Panc1 (cell line): ENCODE measurements at regions not wholly inside any gene's neighbourhood (a gene's known extent, or its start where the extent isn't known, plus 50 kb on each side); places are given as distances from the start of the nearest gene placed in this dataset.

Experiments used
- ATAC-seq: fragments of 200-7000 bp; cut with Tn5 transposase; 2 replicates; pipeline ENCODE4 v1.9.1; 2020; ENCODE audit warnings: mild to moderate bottlenecking, moderate library complexity
- BruUV-seq: library from RNA; stranded (reverse); fragments of 400-500 nt; replicated peaks from 2 replicates; lab custom pipeline; 2021; lab: Mats Ljungman, UMichigan
- CTCF ChIA-PET: fragments of 300-600 bp; sonication (Branson Sonifier 250); formaldehyde crosslinking; loops from one replicate; lab custom pipeline; 2022; ENCODE audit warnings: antibody characterized with exemption; lab: Charles Lee
- POLR2A ChIA-PET: fragments of 300-600 bp; sonication (Branson Sonifier 250); formaldehyde crosslinking; loops from one replicate; lab custom pipeline; 2022; ENCODE audit warnings: antibody characterized with exemption; lab: Charles Lee
- DNase-seq: peaks from one replicate; pipeline ENCODE4 v3.0.0-alpha.2; 2010; ENCODE audit warnings: low read depth, low spot score
- H3K27ac ChIP-seq: 2 replicates; pipeline ENCODE4 v1.5.1; 2011; ENCODE audit warnings: mild to moderate bottlenecking, low read length, inconsistent platforms
- H3K27me3 ChIP-seq: fragments of 200-500 bp; sonication (Bioruptor generic); 2 replicates; pipeline ENCODE4 v1.6.0; 2014; ENCODE audit warnings: low read length, inconsistent platforms; ENCODE audit not compliant: control insufficient read depth, insufficient read depth
- H3K36me3 ChIP-seq: fragments of 200-500 bp; sonication (Bioruptor generic); 2 replicates; pipeline ENCODE4 v1.5.1; 2014; ENCODE audit warnings: inconsistent platforms, mild to moderate bottlenecking, low read length, moderate library complexity; ENCODE audit not compliant: control insufficient read depth, insufficient read depth
- H3K4me1 ChIP-seq: 2 replicates; pipeline ENCODE4 v1.5.1; 2011; ENCODE audit warnings: inconsistent platforms, mild to moderate bottlenecking, low read length, moderate library complexity; ENCODE audit not compliant: control insufficient read depth, insufficient read depth
- H3K4me3 ChIP-seq, 2 experiments: 2 replicates each; pipeline ENCODE4 v1.5.1; 2011 to 2012; ENCODE audit warnings: low read depth in 2 of 2, low read length in 2 of 2, mild to moderate bottlenecking in 2 of 2, inconsistent platforms in 1 of 2, moderate library complexity in 1 of 2
- H3K9me3 ChIP-seq: fragments of 200-500 bp; sonication (Bioruptor generic); 2 replicates; pipeline ENCODE4 v1.5.1; 2014; ENCODE audit warnings: low read depth, mild to moderate bottlenecking, inconsistent platforms, low read length, moderate library complexity; ENCODE audit not compliant: control insufficient read depth, insufficient read depth
- POLR2AphosphoS5 ChIP-seq: IDR thresholded peaks from 2 replicates; pipeline ENCODE4 v1.6.1; 2012; ENCODE audit warnings: mild to moderate bottlenecking, low read depth, low read length, moderate library complexity
- SIN3A ChIP-seq: IDR thresholded peaks from 2 replicates; pipeline ENCODE4 v1.6.1; 2012; ENCODE audit warnings: low read depth, mild to moderate bottlenecking, low read length, moderate library complexity, borderline replicate concordance; ENCODE audit not compliant: insufficient read depth
- TCF7L2 ChIP-seq: IDR thresholded peaks from 2 replicates; pipeline ENCODE4 v1.6.1; 2011; ENCODE audit warnings: mild to moderate bottlenecking, low read depth, low read length, inconsistent platforms
- in situ Hi-C: cut with HindIII; loops from 2 replicates; pipeline ENCODE4 v1.10.0; 2016; ENCODE audit warnings: low sequenced_read_pairs, low pct_unique_long_range_greater_than_20kb
- intact Hi-C: fragments of 100-400 bp; cut with micrococcal nuclease; formaldehyde crosslinking; loops from one replicate; pipeline ENCODE4 v1.10.0; 2022; ENCODE audit not compliant: unreplicated experiment
- TF ChIP-seq, protein P1 (sequence below), 2 experiments: IDR thresholded peaks; 2 replicates each; pipeline ENCODE4 v1.6.1; 2011 to 2012; ENCODE audit warnings: low read depth in 2 of 2, control low read depth in 1 of 2, low read length in 1 of 2, mild to moderate bottlenecking in 1 of 2, moderate library complexity in 1 of 2; ENCODE audit not compliant: insufficient read depth in 1 of 2
- TF ChIP-seq, protein P2 (sequence below): fragments of 450-650 bp; IDR thresholded peaks from 2 replicates; pipeline ENCODE4 v1.5.1; 2017; ENCODE audit warnings: mild to moderate bottlenecking

DNA sequence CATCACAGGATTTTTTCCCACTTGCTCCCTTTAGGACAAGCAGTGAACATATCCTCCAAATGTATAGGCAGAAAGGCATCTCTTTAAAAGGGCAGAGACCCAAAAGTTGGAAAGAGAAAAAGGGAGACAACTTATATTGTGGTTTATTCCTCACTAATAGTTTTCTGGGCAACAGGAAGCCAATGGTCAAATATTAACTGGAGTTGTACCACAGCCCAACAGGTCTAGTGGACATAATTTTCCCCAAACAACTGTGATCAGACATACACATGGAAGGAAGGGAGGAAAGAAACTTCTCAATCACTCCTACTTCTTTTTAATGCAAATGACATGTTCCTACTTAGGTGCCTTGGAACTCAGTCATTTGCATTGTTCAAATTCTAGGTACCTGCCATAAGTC is 78.4 kb downstream of the SOX9 start:
- in situ Hi-C loops (no loop called here), intact Hi-C loops (no loop called here)

DNA sequence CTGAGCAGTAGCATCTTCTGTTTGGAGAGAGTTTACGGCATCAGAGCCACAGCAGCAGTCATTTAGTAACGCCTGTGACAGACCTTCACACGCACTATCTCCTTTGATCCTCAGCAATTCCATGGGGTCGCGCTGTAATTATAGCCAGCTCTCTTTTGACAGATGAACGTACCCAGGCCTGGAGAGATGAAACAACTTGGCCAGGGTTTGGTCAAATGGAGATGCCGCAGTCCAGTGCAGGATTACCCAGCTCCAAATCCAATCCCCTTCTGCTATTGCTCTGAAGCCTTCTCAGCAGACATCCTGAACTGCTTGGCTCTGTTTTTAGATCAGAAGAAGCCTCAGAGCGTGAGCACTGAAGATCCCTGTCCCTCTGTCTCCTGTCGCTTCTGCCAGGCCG is 83.9 kb downstream of the SOX9 start:
- Histone ChIP-seq H3K4me3 (no peak overlapping the region), H3K27me3 (no peaks in the 10 kb centered on the region), H3K4me1 (no peaks in the 10 kb centered on the region), H3K9me3 (no peaks in the 10 kb centered on the region), H3K36me3 (no peaks in the 10 kb centered on the region), H3K27ac (no peak overlapping the region)
- in situ Hi-C loops, result no loop called here
- CTCF ChIA-PET, result no interaction called here
- TF ChIP-seq SIN3A (no peak), POLR2AphosphoS5 (no peak), TCF7L2 (no peak)
- TF ChIP-seq, protein P1, sequence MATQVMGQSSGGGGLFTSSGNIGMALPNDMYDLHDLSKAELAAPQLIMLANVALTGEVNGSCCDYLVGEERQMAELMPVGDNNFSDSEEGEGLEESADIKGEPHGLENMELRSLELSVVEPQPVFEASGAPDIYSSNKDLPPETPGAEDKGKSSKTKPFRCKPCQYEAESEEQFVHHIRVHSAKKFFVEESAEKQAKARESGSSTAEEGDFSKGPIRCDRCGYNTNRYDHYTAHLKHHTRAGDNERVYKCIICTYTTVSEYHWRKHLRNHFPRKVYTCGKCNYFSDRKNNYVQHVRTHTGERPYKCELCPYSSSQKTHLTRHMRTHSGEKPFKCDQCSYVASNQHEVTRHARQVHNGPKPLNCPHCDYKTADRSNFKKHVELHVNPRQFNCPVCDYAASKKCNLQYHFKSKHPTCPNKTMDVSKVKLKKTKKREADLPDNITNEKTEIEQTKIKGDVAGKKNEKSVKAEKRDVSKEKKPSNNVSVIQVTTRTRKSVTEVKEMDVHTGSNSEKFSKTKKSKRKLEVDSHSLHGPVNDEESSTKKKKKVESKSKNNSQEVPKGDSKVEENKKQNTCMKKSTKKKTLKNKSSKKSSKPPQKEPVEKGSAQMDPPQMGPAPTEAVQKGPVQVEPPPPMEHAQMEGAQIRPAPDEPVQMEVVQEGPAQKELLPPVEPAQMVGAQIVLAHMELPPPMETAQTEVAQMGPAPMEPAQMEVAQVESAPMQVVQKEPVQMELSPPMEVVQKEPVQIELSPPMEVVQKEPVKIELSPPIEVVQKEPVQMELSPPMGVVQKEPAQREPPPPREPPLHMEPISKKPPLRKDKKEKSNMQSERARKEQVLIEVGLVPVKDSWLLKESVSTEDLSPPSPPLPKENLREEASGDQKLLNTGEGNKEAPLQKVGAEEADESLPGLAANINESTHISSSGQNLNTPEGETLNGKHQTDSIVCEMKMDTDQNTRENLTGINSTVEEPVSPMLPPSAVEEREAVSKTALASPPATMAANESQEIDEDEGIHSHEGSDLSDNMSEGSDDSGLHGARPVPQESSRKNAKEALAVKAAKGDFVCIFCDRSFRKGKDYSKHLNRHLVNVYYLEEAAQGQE (IDR thresholded peaks at IDR 0.05; ENCODE audit: insufficient read depth in 1 of 2, low read depth in 2 of 2, low read length in 1 of 2), result no peak
- TF ChIP-seq, protein P2, sequence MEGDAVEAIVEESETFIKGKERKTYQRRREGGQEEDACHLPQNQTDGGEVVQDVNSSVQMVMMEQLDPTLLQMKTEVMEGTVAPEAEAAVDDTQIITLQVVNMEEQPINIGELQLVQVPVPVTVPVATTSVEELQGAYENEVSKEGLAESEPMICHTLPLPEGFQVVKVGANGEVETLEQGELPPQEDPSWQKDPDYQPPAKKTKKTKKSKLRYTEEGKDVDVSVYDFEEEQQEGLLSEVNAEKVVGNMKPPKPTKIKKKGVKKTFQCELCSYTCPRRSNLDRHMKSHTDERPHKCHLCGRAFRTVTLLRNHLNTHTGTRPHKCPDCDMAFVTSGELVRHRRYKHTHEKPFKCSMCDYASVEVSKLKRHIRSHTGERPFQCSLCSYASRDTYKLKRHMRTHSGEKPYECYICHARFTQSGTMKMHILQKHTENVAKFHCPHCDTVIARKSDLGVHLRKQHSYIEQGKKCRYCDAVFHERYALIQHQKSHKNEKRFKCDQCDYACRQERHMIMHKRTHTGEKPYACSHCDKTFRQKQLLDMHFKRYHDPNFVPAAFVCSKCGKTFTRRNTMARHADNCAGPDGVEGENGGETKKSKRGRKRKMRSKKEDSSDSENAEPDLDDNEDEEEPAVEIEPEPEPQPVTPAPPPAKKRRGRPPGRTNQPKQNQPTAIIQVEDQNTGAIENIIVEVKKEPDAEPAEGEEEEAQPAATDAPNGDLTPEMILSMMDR, result no peak
- intact Hi-C loops, result no loop called here
- DNase-seq, result no peak
- POLR2A ChIA-PET, result no interaction called here
- BruUV-seq, result no TSS peak
- ATAC-seq, result no peak

More for the DNA sequence above, 78.4 kb downstream of the SOX9 start:
- H3K4me1 ChIP-seq, result no peaks in the 10 kb centered on the region
- ATAC-seq, result no peak
- no peaks in the 10 kb centered on the region for H3K36me3 ChIP-seq
- no TSS peak for BruUV-seq
- ChIA-PET CTCF (no interaction called here), POLR2A (no interaction called here)
- H3K4me3 ChIP-seq, result no peak overlapping the region
- DNase-seq, result no peak
- H3K9me3 ChIP-seq, result no peaks in the 10 kb centered on the region
- no peak for TF ChIP-seq SIN3A
- TF ChIP-seq, protein P2, result no peak
- H3K27ac ChIP-seq, result no peak overlapping the region
- H3K27me3 ChIP-seq, result no peaks in the 10 kb centered on the region

DNA sequence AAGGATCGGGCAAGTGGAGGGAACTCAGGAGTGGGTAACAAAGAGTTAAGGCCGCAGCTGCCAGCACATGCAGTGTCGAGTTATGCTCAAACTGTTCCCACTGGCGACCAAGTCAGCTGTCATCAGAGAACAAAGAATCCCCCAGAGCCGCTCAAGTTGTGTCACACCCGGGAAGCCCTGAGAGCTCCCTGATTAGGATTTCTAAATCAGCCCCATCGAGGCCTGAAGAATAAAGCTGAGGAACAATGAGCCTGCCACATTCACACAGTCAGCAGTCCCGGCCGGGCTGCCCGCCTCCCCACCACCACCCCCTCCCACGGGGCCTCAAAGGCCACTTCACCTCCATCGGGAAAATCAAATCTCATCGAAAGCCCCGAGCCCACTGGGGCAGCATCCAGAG is 84.5 kb downstream of the SOX9 start:
- DNase-seq (no peak), ATAC-seq (no peak)
- TF ChIP-seq POLR2AphosphoS5 (no peak), TCF7L2 (no peak), SIN3A (no peak)
- TF ChIP-seq, protein P1 (IDR thresholded peaks at IDR 0.05; ENCODE audit: insufficient read depth in 1 of 2, low read depth in 2 of 2, low read length in 1 of 2), result no peak
- TF ChIP-seq, protein P2, result no peak
- ChIA-PET POLR2A (no interaction called here), CTCF (no interaction called here)
- H3K9me3 ChIP-seq, result no peaks in the 10 kb centered on the region
- in situ Hi-C loops (no loop called here), intact Hi-C loops (no loop called here)
- no peaks in the 10 kb centered on the region for H3K4me1 ChIP-seq
- no peak overlapping the region for H3K4me3 ChIP-seq
- no peaks in the 10 kb centered on the region for H3K27me3 ChIP-seq
- no TSS peak for BruUV-seq
- H3K36me3 ChIP-seq, result no peaks in the 10 kb centered on the region
- no peak overlapping the region for H3K27ac ChIP-seq
